Upper lobe of left lung (tissue), 6 donors: ENCODE measurements at regions not wholly inside any gene's neighbourhood (a gene's known extent, or its start where the extent isn't known, plus 50 kb on each side); places are given as distances from the start of the nearest gene placed in this dataset.

Source experiments
- ATAC-seq, 2 donors: fragments of 200-7000 bp; cut with Tn5 transposase; one replicate each; pipeline ENCODE4 v1.9.1; 2022; ENCODE audit warnings: mild to moderate bottlenecking in 2 of 2, moderate library complexity in 2 of 2; ENCODE audit not compliant: low FRiP score in 2 of 2
- DNase-seq, 2 donors: peaks; one replicate each; pipeline ENCODE4 v3.0.0-alpha.2; 2019 to 2020
- H3K27ac ChIP-seq, 4 donors: fragments of 200-600 bp; sonication (generic); one replicate each; pipeline ENCODE4 v1.5.1; 2016 to 2019
- H3K27me3 ChIP-seq, 4 donors: fragments of 200-600 bp; sonication (generic); one replicate each; pipeline ENCODE4 v1.5.1; 2017 to 2019
- H3K36me3 ChIP-seq, 4 donors: fragments of 200-600 bp; sonication (generic); one replicate each; pipeline ENCODE4 v1.5.1; 2016 to 2019
- H3K4me1 ChIP-seq, 4 donors: fragments of 200-600 bp; sonication (generic); one replicate each; pipeline ENCODE4 v1.5.1; 2018 to 2019
- H3K4me3 ChIP-seq, 4 donors: fragments of 200-600 bp; sonication (generic); one replicate each; pipeline ENCODE4 v1.5.1; 2017 to 2019; ENCODE audit warnings: mild to moderate bottlenecking in 2 of 4, moderate library complexity in 1 of 4
- H3K9me3 ChIP-seq, 4 donors: fragments of 200-600 bp; sonication (generic); one replicate each; pipeline ENCODE4 v1.5.1; 2018 to 2019
- CTCF ChIP-seq, 6 experiments: fragments of 450-650 bp in 4 of 6; fragments of 200-600 bp in 2 of 6; sonication (generic) in 2 of 6; IDR thresholded peaks; one replicate each; pipeline ENCODE4 v1.5.1; 2016 to 2019; ENCODE audit warnings: antibody characterized with exemption in 6 of 6
- EP300 ChIP-seq, 4 donors: sonication (generic); formaldehyde crosslinking; IDR thresholded peaks; one replicate each; pipeline ENCODE4 v1.5.1; 2017; ENCODE audit warnings: antibody characterized with exemption in 4 of 4, control low read depth in 2 of 4
- POLR2A ChIP-seq, 4 donors: fragments of 450-650 bp; IDR thresholded peaks; one replicate each; pipeline ENCODE4 v1.5.1; 2016 to 2017; ENCODE audit warnings: antibody characterized with exemption in 4 of 4, mild to moderate bottlenecking in 2 of 4
- POLR2AphosphoS5 ChIP-seq, 2 donors: sonication (generic); formaldehyde crosslinking; IDR thresholded peaks; one replicate each; pipeline ENCODE4 v1.5.1; 2017; ENCODE audit warnings: antibody characterized with exemption in 2 of 2
- WGBS, 2 donors: methylation state at CpG; one replicate each; pipeline ENCODE4 v1.1.5; 2017 to 2018; 5-methylcytosine and 5-hydroxymethylcytosine counted together
- small RNA-seq, 4 donors: library from RNA; depleted of rRNA; stranded (forward); fragments of <200 nt; gene quantifications; one replicate each; pipeline ENCODE3, GENCODE V24; 2016
- donor health status: DM: no; HTN: no; CAD: no; lungs with moderate emphysema.
- donor health status: DM: no; HTN: yes; CAD: no; lungs with severe emphysema.

GRCh38 chr5:79853028-79853427, 138.0 kb downstream of the MTX3 start:
- 85 to 92% methylated on average over 2 of the region's 3 CpGs for WGBS, 2 donors
- no peak for ATAC-seq
- H3K4me3 ChIP-seq = no peak overlapping the region
- H3K4me1 ChIP-seq = no peaks in the 10 kb centered on the region
- H3K27ac ChIP-seq = no peak overlapping the region
- no peak for DNase-seq
- TF ChIP-seq EP300 (IDR thresholded peaks at IDR 0.05) (no peak), POLR2AphosphoS5 (IDR thresholded peaks at IDR 0.05) (no peak), CTCF (IDR thresholded peaks at IDR 0.05) (no peak), POLR2A (IDR thresholded peaks at IDR 0.05) (no peak)
- H3K27me3 ChIP-seq = no peaks in the 10 kb centered on the region
- H3K36me3 ChIP-seq = no peaks in the 10 kb centered on the region
- no peaks in the 10 kb centered on the region for H3K9me3 ChIP-seq

GRCh38 chr5:79851391-79851863, 139.6 kb downstream of the MTX3 start:
- WGBS, 2 donors = 83 to 84% methylated on average over 7 of the region's 7 CpGs
- TF ChIP-seq POLR2A (IDR thresholded peaks at IDR 0.05) = no peak
- no peak for TF ChIP-seq POLR2AphosphoS5 (IDR thresholded peaks at IDR 0.05)
- ATAC-seq (peak in 1 of 2 donors; percentile 81), DNase-seq (no peak)
- Histone ChIP-seq H3K4me3 (no peak overlapping the region), H3K4me1 (no peaks in the 10 kb centered on the region), H3K36me3 (no peaks in the 10 kb centered on the region), H3K27me3 (no peaks in the 10 kb centered on the region), H3K27ac (no peak overlapping the region), H3K9me3 (no peaks in the 10 kb centered on the region)

- Histone ChIP-seq H3K36me3 (no peaks in the 10 kb centered on the region), H3K27me3 (no peaks in the 10 kb centered on the region), H3K4me1 (no peaks in the 10 kb centered on the region), H3K4me3 (no peak overlapping the region), H3K9me3 (no peaks in the 10 kb centered on the region), H3K27ac (no peak overlapping the region)
- WGBS, 2 donors = 92 to 100% methylated on average over 3 to 5 of the region's 5 CpGs
- DNase-seq (no peak), ATAC-seq (no peak)
- TF ChIP-seq POLR2A (IDR thresholded peaks at IDR 0.05) (no peak), CTCF (IDR thresholded peaks at IDR 0.05) (no peak), EP300 (IDR thresholded peaks at IDR 0.05) (no peak)
Observed at GRCh38 chr5:79850941-79851340, 140.1 kb downstream of the MTX3 start.

- no peak overlapping the region for H3K4me3 ChIP-seq
- H3K4me1 ChIP-seq = no peaks in the 10 kb centered on the region
- no peak for TF ChIP-seq POLR2A (IDR thresholded peaks at IDR 0.05)
- TF ChIP-seq CTCF (IDR thresholded peaks at IDR 0.05) = no peak
- TF ChIP-seq EP300 (IDR thresholded peaks at IDR 0.05) = no peak
- TF ChIP-seq POLR2AphosphoS5 (IDR thresholded peaks at IDR 0.05) = no peak
- H3K36me3 ChIP-seq = no peaks in the 10 kb centered on the region
- H3K9me3 ChIP-seq = no peaks in the 10 kb centered on the region
- no peak overlapping the region for H3K27ac ChIP-seq
- H3K27me3 ChIP-seq = no peaks in the 10 kb centered on the region
- 93 to 95% methylated on average over 10 of the region's 10 CpGs for WGBS, 2 donors
- DNase-seq (no peak), ATAC-seq (peak in 1 of 2 donors; percentile 87)
Observed at GRCh38 chr5:79850316-79850822, 140.7 kb downstream of the MTX3 start.

GRCh38 chr5:79849486-79850315, 141.4 kb downstream of the MTX3 start:
- DNase-seq (peak in 1 of 2 donors; percentile 17), ATAC-seq (no peak)
- no peaks in the 10 kb centered on the region for H3K36me3 ChIP-seq
- H3K27me3 ChIP-seq = no peaks in the 10 kb centered on the region
- no peaks in the 10 kb centered on the region for H3K4me1 ChIP-seq
- H3K9me3 ChIP-seq = no peaks in the 10 kb centered on the region
- TF ChIP-seq EP300 (IDR thresholded peaks at IDR 0.05) (no peak), POLR2AphosphoS5 (IDR thresholded peaks at IDR 0.05) (no peak), POLR2A (IDR thresholded peaks at IDR 0.05) (no peak), CTCF (IDR thresholded peaks at IDR 0.05) (no peak)
- H3K27ac ChIP-seq = no peak overlapping the region
- 90 to 96% methylated on average over 12 to 14 of the region's 16 CpGs for WGBS, 2 donors
- no peak overlapping the region for H3K4me3 ChIP-seq

Small RNA genes in the stretch of these regions (small RNA-seq; reads per million reads assigned to genes)
- gene AC008496.1 = 0 reads per million in 4 donors
